OCI-LY3 (cell line): ENCODE measurements at regions not wholly inside any gene's neighbourhood (a gene's known extent, or its start where the extent isn't known, plus 50 kb on each side); places are given as distances from the start of the nearest gene placed in this dataset.

Source experiments
- CTCF ChIP-seq: fragments of 200-600, 300-600 bp; sonication (generic); IDR thresholded peaks from 2 replicates; pipeline ENCODE4 v1.5.1; 2014; ENCODE audit warnings: antibody characterized with exemption, low read length, low read depth
- EZH2phosphoT487 ChIP-seq: fragments of 200-600 bp; shearing (Covaris generic); IDR thresholded peaks from 2 replicates; pipeline ENCODE4 v1.6.1; 2018; ENCODE audit warnings: antibody characterized with exemption, mixed run types, low read depth

DNA sequence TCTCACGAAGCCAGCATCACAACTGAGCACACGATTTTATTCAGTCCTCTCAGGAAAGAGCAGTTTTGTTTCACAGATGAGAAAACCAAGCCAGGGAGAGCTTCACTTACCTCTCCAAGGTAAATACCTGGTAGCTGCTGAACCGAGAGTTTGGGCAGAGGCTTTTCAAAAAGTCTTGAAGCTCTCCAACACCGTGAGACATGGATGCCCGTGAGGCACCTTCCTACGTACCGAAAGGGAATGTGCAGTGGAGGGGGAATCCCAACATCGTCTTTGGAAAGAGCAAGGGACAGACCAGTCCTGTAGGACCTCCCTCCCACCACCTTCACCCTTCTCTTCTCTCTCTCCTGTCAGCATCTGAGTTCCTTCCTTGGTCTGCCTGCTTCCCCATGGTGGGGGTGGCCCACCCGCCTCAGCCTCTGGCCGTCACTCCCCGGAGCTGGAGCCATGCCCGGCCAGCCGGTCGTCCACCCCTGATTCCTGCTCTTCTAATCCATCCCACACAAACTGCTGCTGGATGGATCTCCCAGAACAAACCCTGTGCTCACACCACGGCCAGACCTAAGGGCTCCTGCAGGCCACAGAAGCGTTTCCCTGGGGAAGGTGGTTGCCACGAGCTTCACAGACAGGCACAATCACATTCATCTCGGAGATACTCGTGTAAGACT lies 97.3 kb upstream of the SNTG2 start:
- TF ChIP-seq CTCF (no peak), EZH2phosphoT487 (no peak)
